ENCODE measurements at regions not wholly inside any gene's neighbourhood (a gene's known extent, or its start where the extent isn't known, plus 50 kb on each side); places are given as distances from the start of the nearest gene placed in this dataset.
A peak's percentile ranks its signal among the peaks of the same experiment; 100 is the strongest.

GRCh38 chr1:59033761-59034160 is 249.9 kb upstream of the JUN start:
- DNase-seq: no peak

DNA sequence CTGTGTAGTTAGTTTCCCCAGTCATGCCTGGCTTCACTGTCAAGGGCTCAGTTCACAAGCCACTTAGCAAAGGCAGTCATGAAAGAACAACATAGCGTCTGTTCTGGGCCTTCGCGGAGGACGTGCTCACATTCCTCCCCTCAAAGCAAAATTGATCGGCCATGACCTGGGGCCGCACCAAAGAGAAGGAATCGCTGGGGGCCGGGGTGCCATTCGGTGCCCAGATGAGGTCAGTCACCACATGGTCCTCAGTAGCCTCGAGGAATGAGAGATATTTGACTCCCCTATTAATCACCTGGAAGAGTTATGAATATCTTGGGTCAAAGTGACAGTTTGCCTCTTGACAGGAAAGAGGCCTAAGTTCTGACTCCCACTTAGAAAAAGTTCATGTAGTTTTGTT is 251.1 kb upstream of the JUN start:
- DNase-seq: no peak

- DNase-seq: no peak
Observed at GRCh38 chr1:59039551-59039950, 255.7 kb upstream of the JUN start.

GRCh38 chr1:59040486-59040885 is 256.4 kb upstream of the FGGY start:
- DNase-seq: no peak

GRCh38 chr1:59041646-59042277 is 255.1 kb upstream of the FGGY start:
- no peak for DNase-seq

- DNase-seq: no peak
Observed at GRCh38 chr1:59043796-59044195, 253.1 kb upstream of the FGGY start.

DNA sequence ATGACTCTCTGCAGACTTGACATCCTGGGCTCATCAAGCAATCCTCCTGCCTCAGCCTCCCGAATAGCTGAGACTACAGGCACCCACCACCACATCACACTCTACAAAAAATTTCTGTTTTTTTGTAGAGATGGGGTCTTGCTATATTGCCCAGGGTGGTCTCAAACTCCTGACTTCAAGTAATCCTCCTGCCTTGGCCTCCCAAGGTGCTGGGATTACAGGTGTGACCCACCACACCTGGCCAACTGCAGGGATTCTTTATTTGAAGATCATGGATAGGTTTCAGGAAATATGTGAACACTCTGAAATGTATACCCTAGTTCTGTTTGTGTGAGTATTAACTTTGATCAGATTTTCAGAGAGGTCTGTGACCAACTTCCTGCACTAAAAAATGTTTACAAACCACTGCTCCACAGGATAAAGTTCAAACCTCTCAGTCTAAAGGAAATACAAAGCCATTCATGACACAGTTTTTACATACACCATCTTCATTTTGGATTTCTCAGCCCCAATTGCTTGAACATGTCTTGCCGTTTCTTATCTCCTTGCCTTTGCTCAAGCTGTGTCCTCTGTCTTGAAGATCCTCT is 252.3 kb upstream of the FGGY start:
- DNase-seq: no peak

GRCh38 chr1:59045137-59045536 is 251.8 kb upstream of the FGGY start:
- no peak for DNase-seq

DNA sequence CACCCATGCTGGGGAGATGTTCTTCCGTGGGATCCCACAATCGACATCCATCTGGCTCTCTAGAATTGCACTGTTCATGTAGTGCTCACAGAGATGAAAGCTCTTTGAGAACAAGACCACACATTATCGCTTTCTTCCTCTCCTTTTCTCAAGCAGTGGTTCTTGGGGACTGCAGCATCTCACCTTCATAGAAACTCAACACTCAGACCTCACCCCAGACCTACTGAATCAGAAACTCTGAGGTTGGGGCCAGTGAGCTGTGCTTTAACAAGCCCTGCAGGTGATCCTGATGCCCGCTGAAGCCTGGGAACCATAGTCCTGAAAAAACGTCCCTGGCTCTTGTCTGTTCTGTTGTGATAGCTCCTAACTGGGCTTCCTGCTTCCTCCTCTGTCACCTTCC is 251.3 kb upstream of the FGGY start:
- DNase-seq: no peak

DNA sequence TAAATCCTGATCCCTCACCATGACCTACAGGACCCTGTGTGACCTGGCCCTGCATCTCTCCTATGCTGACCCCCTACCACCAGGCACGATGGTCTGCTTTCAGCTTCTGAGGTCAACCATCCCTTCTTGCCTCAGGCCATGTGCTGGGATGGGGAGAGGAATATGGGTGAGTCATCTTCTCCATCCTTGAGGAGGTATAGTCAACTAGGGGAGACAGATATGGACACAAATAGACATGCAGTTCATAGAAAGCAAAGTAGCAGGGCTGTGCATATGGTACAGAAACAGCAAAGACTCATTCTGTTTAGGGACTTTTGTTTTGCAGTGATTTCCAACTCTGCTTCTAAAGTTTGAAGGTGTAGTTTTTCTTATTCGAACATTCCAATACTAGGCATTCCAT is 250.8 kb upstream of the FGGY start:
- DNase-seq: no peak

GRCh38 chr1:59046730-59047157 is 250.2 kb upstream of the FGGY start:
- peak; percentile 16 for DNase-seq

DNA sequence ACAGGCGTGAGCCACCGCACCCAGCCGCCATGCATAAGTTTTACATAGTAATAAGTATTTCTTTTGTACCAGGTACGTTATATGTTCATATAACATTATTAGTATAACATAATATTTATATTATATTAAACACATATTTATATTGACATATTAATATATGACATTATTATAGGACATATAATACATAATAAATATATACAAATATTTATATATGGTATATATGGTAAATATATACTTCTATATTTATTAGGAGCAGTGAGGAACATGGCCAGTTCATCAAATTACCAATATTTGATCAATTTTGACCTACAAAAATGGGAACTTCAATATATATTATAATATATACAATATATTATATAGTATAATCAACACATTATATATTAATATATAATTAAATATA is 245.9 kb upstream of the FGGY start:
- DNase-seq: no peak

DNA sequence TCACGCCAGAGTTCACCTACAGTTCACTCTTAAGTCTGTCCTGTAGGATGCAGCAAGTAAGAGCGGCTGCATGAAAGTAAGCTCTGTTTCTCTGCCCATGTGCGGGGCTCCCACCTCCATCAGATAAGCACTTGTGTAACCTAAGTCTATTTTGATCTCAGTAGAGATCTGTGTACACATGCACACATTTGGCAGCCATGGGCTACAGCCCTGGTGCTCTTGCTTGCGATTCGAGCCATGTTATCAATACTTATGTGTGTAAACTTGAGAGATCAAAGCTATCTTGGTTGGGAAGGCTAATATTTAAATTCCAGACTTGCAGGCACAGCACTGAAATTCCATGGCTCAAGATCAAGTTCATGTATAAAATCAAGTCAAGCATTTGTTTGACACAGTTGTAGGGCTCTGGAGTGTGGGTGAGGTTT is 244.7 kb upstream of the FGGY start:
- DNase-seq: no peak

DNA sequence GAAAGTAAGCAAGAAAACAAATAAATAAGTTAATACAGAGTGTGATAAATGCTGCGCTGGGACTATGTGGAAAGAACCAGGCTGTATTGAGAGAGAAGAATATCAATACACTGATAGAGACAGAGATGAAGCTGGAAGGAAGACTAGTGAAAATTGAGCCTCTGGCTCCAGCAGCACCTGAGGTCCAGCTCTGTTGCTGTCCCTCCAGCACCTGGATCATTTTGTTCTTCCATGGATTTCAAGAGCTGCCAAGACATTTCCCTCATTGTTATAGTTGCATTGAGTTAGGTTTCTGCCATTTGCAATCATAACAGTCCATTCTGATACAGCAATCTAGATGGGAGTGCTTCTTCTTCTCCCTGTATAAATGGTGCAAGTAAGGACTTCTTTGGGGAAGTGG is 242.7 kb upstream of the FGGY start:
- no peak for DNase-seq

DNA sequence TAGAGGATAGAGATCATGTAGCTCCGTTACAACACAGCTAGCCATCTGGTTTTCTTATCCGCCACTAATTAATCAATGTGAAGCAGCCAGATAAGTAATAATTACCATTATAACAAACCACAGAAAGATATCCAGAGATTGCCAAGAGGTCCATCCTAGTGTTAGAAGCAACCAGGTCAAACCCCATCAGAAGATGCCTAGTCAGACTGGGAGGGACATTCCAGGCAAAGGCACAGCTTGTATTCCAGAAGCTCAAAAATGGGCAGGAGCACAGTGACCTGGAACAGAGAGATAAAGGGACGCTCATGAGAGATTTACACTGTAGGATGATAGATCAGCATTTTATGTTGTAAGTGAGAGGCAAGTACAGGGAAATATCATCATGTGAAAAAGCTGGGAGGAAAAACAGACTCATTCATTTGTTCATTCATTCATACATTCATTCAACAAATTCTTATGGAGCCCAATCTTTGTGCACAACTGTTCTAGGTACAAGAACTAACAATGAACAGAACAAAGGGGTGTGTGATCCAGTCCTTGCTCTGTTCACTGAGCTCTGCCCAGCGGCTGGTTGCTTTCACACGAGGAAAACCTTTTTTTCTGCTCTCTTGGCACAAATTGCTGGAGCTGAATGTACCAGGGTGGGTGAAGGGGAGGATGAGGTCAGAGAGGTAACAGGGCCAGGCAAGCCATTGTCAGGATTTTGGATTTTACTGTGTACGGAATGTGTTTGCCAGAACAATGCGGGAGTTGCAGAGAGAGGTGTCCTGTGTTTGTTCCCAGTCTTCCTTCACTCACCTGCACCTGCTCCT is 240.8 kb upstream of the FGGY start:
- DNase-seq: no peak

- no peak for DNase-seq
Observed at GRCh38 chr1:59057211-59057694, 239.6 kb upstream of the FGGY start.

- DNase-seq: no peak
Observed at GRCh38 chr1:59057796-59058195, 239.1 kb upstream of the FGGY start.

DNA sequence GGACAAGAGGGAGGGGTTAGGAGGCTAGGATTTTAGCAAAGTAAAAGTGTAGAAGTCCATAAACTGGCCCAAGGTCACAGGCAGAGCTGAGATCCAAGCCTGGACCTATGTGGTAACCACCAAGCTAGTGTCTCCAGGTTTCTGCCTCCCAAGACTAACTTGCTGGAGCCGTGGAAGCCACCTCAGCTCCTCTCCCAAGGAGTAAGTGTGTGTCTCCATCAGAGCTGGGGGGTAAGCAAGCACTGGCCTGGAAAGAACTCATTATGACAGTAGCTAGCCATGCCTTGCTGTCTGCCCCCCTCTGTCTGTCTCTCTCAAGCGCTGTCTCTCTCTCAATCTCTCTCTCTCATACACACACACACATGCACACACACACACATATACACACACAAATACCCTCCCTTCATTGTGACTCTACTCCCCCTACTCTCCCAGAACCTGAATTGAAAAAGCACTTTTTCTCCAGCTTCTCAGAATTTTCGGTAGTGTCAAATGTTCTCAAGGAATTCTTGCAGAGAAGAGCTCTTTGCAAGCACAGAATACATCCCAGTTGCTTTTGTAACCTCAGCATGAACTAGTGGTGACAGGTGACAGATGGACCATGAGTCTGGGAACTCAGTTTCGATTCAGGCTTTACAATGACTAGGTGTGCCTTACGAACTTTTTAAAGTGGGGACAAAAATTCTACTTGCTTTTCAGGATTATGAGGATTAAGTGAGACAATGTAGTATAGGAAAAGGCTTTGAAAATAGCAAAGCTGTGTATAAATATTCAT is 238.0 kb upstream of the FGGY start:
- DNase-seq: no peak

GRCh38 chr1:59061876-59062275 is 235.0 kb upstream of the FGGY start:
- DNase-seq: no peak

DNA sequence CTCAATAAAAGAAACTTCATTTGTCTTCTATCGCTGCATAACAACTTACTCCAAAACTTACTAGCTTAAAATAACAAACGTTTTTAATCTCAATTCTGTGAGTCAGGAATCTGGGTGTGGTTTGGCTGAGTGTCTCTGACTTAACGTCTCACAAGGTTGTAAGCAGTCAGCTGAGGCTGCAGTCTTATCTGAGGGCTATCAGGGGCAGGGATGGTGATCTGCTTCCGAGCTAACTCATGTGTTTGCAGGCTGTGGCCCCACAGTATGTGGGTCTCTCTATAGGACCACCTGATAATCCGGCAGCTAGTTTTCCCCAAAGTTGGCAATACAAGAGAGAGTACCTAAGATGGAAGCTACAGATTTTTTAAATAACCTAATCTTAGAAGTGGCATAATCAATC is 234.2 kb upstream of the FGGY start:
- no peak for DNase-seq

- DNase-seq: no peak
Observed at GRCh38 chr1:59063501-59063900, 233.4 kb upstream of the FGGY start.

GRCh38 chr1:59064592-59064991 is 232.3 kb upstream of the FGGY start:
- no peak for DNase-seq

DNA sequence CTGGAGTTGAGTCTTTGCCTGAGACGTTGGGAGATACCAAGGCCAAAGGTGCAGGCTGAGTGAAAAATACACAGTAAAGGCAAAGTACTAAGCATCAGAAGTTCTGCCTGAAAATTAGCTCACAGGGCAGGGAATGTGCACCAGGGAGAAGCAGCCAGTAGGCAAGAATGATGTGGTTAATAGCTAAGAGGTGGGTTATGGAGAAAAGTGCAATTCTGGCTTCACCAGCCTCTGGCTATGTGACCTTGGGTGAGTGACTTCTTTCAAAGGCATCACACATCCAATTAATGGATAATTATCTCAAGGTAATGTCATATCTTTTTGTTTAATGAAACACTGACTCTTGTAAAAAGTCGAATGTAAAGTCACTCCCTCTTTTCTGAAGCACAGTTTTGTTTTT is 230.7 kb upstream of the FGGY start:
- no peak for DNase-seq

Measured in NK-92 treated with Interleukin-12 subunit alpha and Interleukin-12 subunit beta, amount 100 ng/mL, for 24 hours (cell line).